ENCODE measurements at regions not wholly inside any gene's neighbourhood (a gene's known extent, or its start where the extent isn't known, plus 50 kb on each side); places are given as distances from the start of the nearest gene placed in this dataset.

- Mint-ChIP-seq H3K27me3 (ENCODE audit: low read depth) (no peaks in the 10 kb centered on the region), H3K4me1 (peaks cover 6% of the 10 kb centered on the region; the same call in 1 of the 2 replicates), H3K27ac (no peak overlapping the region), H3K9me3 (no peaks in the 10 kb centered on the region), H3K4me3 (no peak overlapping the region), H3K36me3 (no peaks in the 10 kb centered on the region)
- ChIA-PET POLR2A (no interaction called here), CTCF (interaction anchor here (0.6 kb wide), 1 partner anchor 480 kb away, joined by 3 read pairs; no protein-coding TSS in a partner anchor)
- no peak for DNase-seq (ENCODE audit: low spot score)
- ATAC-seq: no peak
- TF ChIP-seq ZNF396 (CRISPR knock-in tag; IDR thresholded peaks at IDR 0.05; ENCODE audit: borderline replicate concordance): no peak
- TF ChIP-seq ZNF232 (CRISPR knock-in tag; IDR thresholded peaks at IDR 0.05): no peak
- TF ChIP-seq ARID4B (CRISPR knock-in tag; IDR thresholded peaks at IDR 0.05; ENCODE audit: borderline replicate concordance): no peak
- TF ChIP-seq ESRRA (CRISPR knock-in tag; IDR thresholded peaks at IDR 0.05; ENCODE audit: borderline replicate concordance): no peak
- no peak for TF ChIP-seq ATF3 (CRISPR knock-in tag; conservative IDR thresholded peaks at IDR 0.05)
- no peak for TF ChIP-seq E2F4 (CRISPR knock-in tag; IDR thresholded peaks at IDR 0.05; ENCODE audit: borderline replicate concordance, low read depth)
- TF ChIP-seq PRRX2 (CRISPR knock-in tag; IDR thresholded peaks at IDR 0.05): no peak
- no peak for TF ChIP-seq MYBL2 (CRISPR knock-in tag; IDR thresholded peaks at IDR 0.05)
- TF ChIP-seq FOXK1 (CRISPR knock-in tag; IDR thresholded peaks at IDR 0.05): no peak
- TF ChIP-seq NR3C1 (CRISPR knock-in tag; conservative IDR thresholded peaks at IDR 0.05; ENCODE audit: low read depth): no peak
- TF ChIP-seq ZBTB21 (CRISPR knock-in tag; IDR thresholded peaks at IDR 0.05; ENCODE audit: borderline replicate concordance): no peak
- TF ChIP-seq ZNF512 (CRISPR knock-in tag; IDR thresholded peaks at IDR 0.05; ENCODE audit: borderline replicate concordance): no peak
- TF ChIP-seq CTCF (IDR thresholded peaks at IDR 0.05): no peak
- no peak for TF ChIP-seq ZNF317 (CRISPR knock-in tag; IDR thresholded peaks at IDR 0.05; ENCODE audit: borderline replicate concordance, low read depth)
- TF ChIP-seq JUN (CRISPR knock-in tag; IDR thresholded peaks at IDR 0.05): no peak
- no peak for TF ChIP-seq CDX4 (CRISPR knock-in tag; IDR thresholded peaks at IDR 0.05; ENCODE audit: borderline replicate concordance)
Observed at GRCh38 chr4:114366368-114366767, 232.2 kb upstream of the UGT8 start.

Data from WTC11 (cell line).